Fibroblast of villous mesenchyme (primary cell): ENCODE measurements at regions not wholly inside any gene's neighbourhood (a gene's known extent, or its start where the extent isn't known, plus 50 kb on each side); places are given as distances from the start of the nearest gene placed in this dataset.
"Not testable (repeated sequence)": the region's sequence is repeated elsewhere in the genome, so short reads cannot be mapped to it uniquely, and the experiment has no call there.

Experiments used
- DNase-seq: peaks from one replicate; pipeline ENCODE4 v3.0.0-alpha.2; 2010; ENCODE audit warnings: low read depth
- H3K4me3 ChIP-seq: 2 replicates; pipeline ENCODE4 v1.5.1; 2011; ENCODE audit warnings: low read depth, mild to moderate bottlenecking, low read length
- CTCF ChIP-seq: IDR thresholded peaks from 2 replicates; pipeline ENCODE4 v1.5.1; 2012; ENCODE audit warnings: low read depth, mild to moderate bottlenecking, low read length; ENCODE audit not compliant: insufficient read depth

GRCh38 chrX:138986235-138986634 is 274.7 kb upstream of the FGF13 start:
- TF ChIP-seq CTCF, result no peak
- no peak for DNase-seq
- H3K4me3 ChIP-seq, result no peak overlapping the region

- no peak overlapping the region for H3K4me3 ChIP-seq
- no peak for TF ChIP-seq CTCF
Measured at GRCh38 chrX:138982365-138982764, 270.8 kb upstream of the FGF13 start.

GRCh38 chrX:138964501-138964900 is 253.0 kb upstream of the FGF13 start:
- DNase-seq, result no peak
- no peak for TF ChIP-seq CTCF
- H3K4me3 ChIP-seq, result no peak overlapping the region

More at GRCh38 chrX:138982365-138982764, 270.8 kb upstream of the FGF13 start:
- no peak for DNase-seq

GRCh38 chrX:138962419-138962818 is 250.9 kb upstream of the FGF13 start:
- not testable (repeated sequence) for DNase-seq, H3K4me3 ChIP-seq

- no peak for TF ChIP-seq CTCF
- no peak overlapping the region for H3K4me3 ChIP-seq
- no peak for DNase-seq
Measured at GRCh38 chrX:138954976-138955375, 243.5 kb upstream of the FGF13 start.

- peak; percentile 37 for DNase-seq
- TF ChIP-seq CTCF, result no peak
- no peak overlapping the region for H3K4me3 ChIP-seq
Measured at GRCh38 chrX:138946926-138947325, 235.4 kb upstream of the FGF13 start.

- DNase-seq, result peak; percentile 63
- no peak for TF ChIP-seq CTCF
- no peak overlapping the region for H3K4me3 ChIP-seq
Measured at GRCh38 chrX:138945219-138945618, 233.7 kb upstream of the FGF13 start.

- DNase-seq, result no peak
- no peak overlapping the region for H3K4me3 ChIP-seq
- no peak for TF ChIP-seq CTCF
Measured at GRCh38 chrX:138939038-138939437, 227.5 kb upstream of the FGF13 start.
